Stomach (tissue), 4 donors: ENCODE measurements at regions not wholly inside any gene's neighbourhood (a gene's known extent, or its start where the extent isn't known, plus 50 kb on each side); places are given as distances from the start of the nearest gene placed in this dataset.

ENCODE experiments used
- CTCF ChIP-seq, 7 experiments: fragments of 450-650 bp in 4 of 7; fragments of 200-600 bp in 3 of 7; sonication (generic) in 3 of 7; IDR thresholded peaks; one replicate each; pipeline ENCODE4 v1.5.1; 2016 to 2019; ENCODE audit warnings: antibody characterized with exemption in 7 of 7, control low read depth in 2 of 7, mild to moderate bottlenecking in 1 of 7
- EP300 ChIP-seq: sonication (generic); formaldehyde crosslinking; IDR thresholded peaks from one replicate; pipeline ENCODE4 v1.6.1; 2017; ENCODE audit warnings: antibody characterized with exemption
- POLR2A ChIP-seq, 4 donors: fragments of 450-650 bp; IDR thresholded peaks; one replicate each; pipeline ENCODE4 v1.6.1; 2016; ENCODE audit warnings: antibody characterized with exemption in 4 of 4, control low read depth in 2 of 4, mild to moderate bottlenecking in 1 of 4, moderate library complexity in 1 of 4
- POLR2AphosphoS5 ChIP-seq, 3 donors: sonication (generic); formaldehyde crosslinking; IDR thresholded peaks; one replicate each; pipeline ENCODE4 v1.6.1; 2016; ENCODE audit warnings: antibody characterized with exemption in 3 of 3

GRCh38 chrX:20481632-20482031 is 214.9 kb upstream of the RPS6KA3 start:
- TF ChIP-seq CTCF (IDR thresholded peaks at IDR 0.05) = no peak
- no peak for TF ChIP-seq POLR2A (IDR thresholded peaks at IDR 0.05)
- TF ChIP-seq POLR2AphosphoS5 (IDR thresholded peaks at IDR 0.05) = no peak
- TF ChIP-seq EP300 = no peak
